DND-41 (cell line): ENCODE measurements at regions not wholly inside any gene's neighbourhood (a gene's known extent, or its start where the extent isn't known, plus 50 kb on each side); places are given as distances from the start of the nearest gene placed in this dataset.
"Not testable (repeated sequence)": the region's sequence is repeated elsewhere in the genome, so short reads cannot be mapped to it uniquely, and the experiment has no call there.

Source experiments
- ATAC-seq: fragments of 200-7000 bp; cut with Tn5 transposase; 3 replicates; pipeline ENCODE4 v1.9.1; 2021; ENCODE audit warnings: low read depth; ENCODE audit not compliant: insufficient read depth
- DNase-seq: peaks from one replicate; pipeline ENCODE4 v3.0.0-alpha.2; 2020
- H2AFZ ChIP-seq: 2 replicates; pipeline ENCODE4 v1.6.0; 2012; ENCODE audit warnings: low read depth, low read length
- H3K27ac ChIP-seq: 2 replicates; pipeline ENCODE4 v1.5.1; 2012; ENCODE audit warnings: low read length, inconsistent platforms
- H3K27me3 ChIP-seq: fragments of 200-600 bp; sonication (generic); 2 replicates; pipeline ENCODE4 v1.6.0; 2012; ENCODE audit warnings: low read length, mild to moderate bottlenecking, inconsistent platforms; ENCODE audit not compliant: insufficient read depth, poor library complexity
- H3K36me3 ChIP-seq: 2 replicates; pipeline ENCODE4 v1.5.1; 2012; ENCODE audit warnings: low read length, inconsistent platforms; ENCODE audit not compliant: insufficient read depth
- H3K4me1 ChIP-seq: 2 replicates; pipeline ENCODE4 v1.5.1; 2012; ENCODE audit warnings: mild to moderate bottlenecking, low read length; ENCODE audit not compliant: insufficient read depth
- H3K4me2 ChIP-seq: 2 replicates; pipeline ENCODE4 v1.6.0; 2012; ENCODE audit warnings: mild to moderate bottlenecking, moderate library complexity, low read length, inconsistent platforms; ENCODE audit not compliant: insufficient read depth
- H3K4me3 ChIP-seq, 2 experiments: fragments of 200-600 bp in 1 of 2; shearing (Covaris generic) in 1 of 2; 2 replicates each; pipeline ENCODE4 v1.5.1; 2012 to 2016; ENCODE audit warnings: inconsistent platforms in 2 of 2, low read length in 2 of 2, mild to moderate bottlenecking in 2 of 2, low read depth in 1 of 2, moderate library complexity in 1 of 2
- H3K79me2 ChIP-seq: 2 replicates; pipeline ENCODE4 v1.6.0; 2012; ENCODE audit warnings: low read length, inconsistent platforms; ENCODE audit not compliant: insufficient read depth
- H3K9ac ChIP-seq: 2 replicates; pipeline ENCODE4 v1.6.0; 2012; ENCODE audit warnings: low read depth, mild to moderate bottlenecking, inconsistent platforms, low read length, moderate library complexity
- H3K9me3 ChIP-seq: 2 replicates; pipeline ENCODE4 v1.5.1; 2012; ENCODE audit warnings: low read length, moderate library complexity, mild to moderate bottlenecking, inconsistent platforms; ENCODE audit not compliant: insufficient read depth, severe bottlenecking
- H4K20me1 ChIP-seq: 2 replicates; pipeline ENCODE4 v1.6.0; 2012; ENCODE audit warnings: low read length; ENCODE audit not compliant: insufficient read depth
- CTCF ChIP-seq: IDR thresholded peaks from 2 replicates; pipeline ENCODE4 v1.5.1; 2012; ENCODE audit warnings: borderline replicate concordance, low read length, moderate library complexity, mild to moderate bottlenecking; ENCODE audit not compliant: poor library complexity, severe bottlenecking; ENCODE audit errors: extremely low read depth
- EZH2 ChIP-seq: IDR thresholded peaks from 3 replicates; pipeline ENCODE4 v1.6.1; 2012; ENCODE audit warnings: borderline replicate concordance, low read depth, mild to moderate bottlenecking, moderate library complexity, low read length, inconsistent platforms; ENCODE audit not compliant: severe bottlenecking

GRCh38 chr17:13416748-13417363 lies 184.9 kb downstream of the HS3ST3A1 start:
- no peak for ATAC-seq

GRCh38 chr17:13415871-13416416 lies 185.8 kb downstream of the HS3ST3A1 start:
- Histone ChIP-seq H3K4me2 (no peak overlapping the region), H3K4me3 (no peak overlapping the region), H3K36me3 (no peaks in the 10 kb centered on the region), H3K79me2 (no peaks in the 10 kb centered on the region), H3K27me3 (no peaks in the 10 kb centered on the region), H4K20me1 (no peaks in the 10 kb centered on the region), H3K4me1 (no peaks in the 10 kb centered on the region), H3K9me3 (no peaks in the 10 kb centered on the region), H3K9ac (no peak overlapping the region), H3K27ac (no peak overlapping the region), H2AFZ (no peak overlapping the region)
- no peak for TF ChIP-seq CTCF
- TF ChIP-seq EZH2: no peak
- ATAC-seq (no peak), DNase-seq (no peak)

More at GRCh38 chr17:13416748-13417363, 184.9 kb downstream of the HS3ST3A1 start:
- no peaks in the 10 kb centered on the region for H3K27me3 ChIP-seq
- H4K20me1 ChIP-seq: no peaks in the 10 kb centered on the region
- H3K4me3 ChIP-seq: no peak overlapping the region
- no peak overlapping the region for H3K4me2 ChIP-seq
- no peaks in the 10 kb centered on the region for H3K9me3 ChIP-seq
- DNase-seq: no peak
- no peaks in the 10 kb centered on the region for H3K36me3 ChIP-seq
- TF ChIP-seq CTCF: no peak
- TF ChIP-seq EZH2: no peak
- H3K4me1 ChIP-seq: no peaks in the 10 kb centered on the region
- H3K79me2 ChIP-seq: no peaks in the 10 kb centered on the region
- H2AFZ ChIP-seq: no peak overlapping the region
- no peak overlapping the region for H3K9ac ChIP-seq
- no peak overlapping the region for H3K27ac ChIP-seq

- not testable (repeated sequence) for ATAC-seq, H4K20me1 ChIP-seq, H3K4me2 ChIP-seq
Observed at GRCh38 chr17:13415200-13415599, 186.5 kb downstream of the HS3ST3A1 start.

GRCh38 chr17:13413001-13413400 lies 188.7 kb downstream of the HS3ST3A1 start:
- H3K27ac ChIP-seq: no peak overlapping the region
- no peak for DNase-seq

More at GRCh38 chr17:13415200-13415599, 186.5 kb downstream of the HS3ST3A1 start:
- not testable (repeated sequence) for H3K4me1 ChIP-seq, H3K27me3 ChIP-seq, H2AFZ ChIP-seq, H3K36me3 ChIP-seq, H3K27ac ChIP-seq, H3K4me3 ChIP-seq, H3K79me2 ChIP-seq, DNase-seq, H3K9ac ChIP-seq, H3K9me3 ChIP-seq

More at GRCh38 chr17:13413001-13413400, 188.7 kb downstream of the HS3ST3A1 start:
- H3K9me3 ChIP-seq: no peaks in the 10 kb centered on the region
- H4K20me1 ChIP-seq: no peaks in the 10 kb centered on the region
- no peaks in the 10 kb centered on the region for H3K36me3 ChIP-seq
- H2AFZ ChIP-seq: no peak overlapping the region
- no peak overlapping the region for H3K9ac ChIP-seq
- no peak for ATAC-seq
- H3K27me3 ChIP-seq: no peaks in the 10 kb centered on the region
- TF ChIP-seq EZH2 (no peak), CTCF (no peak)
- no peaks in the 10 kb centered on the region for H3K4me1 ChIP-seq
- no peak overlapping the region for H3K4me2 ChIP-seq
- no peaks in the 10 kb centered on the region for H3K79me2 ChIP-seq
- no peak overlapping the region for H3K4me3 ChIP-seq
